ENCODE measurements at regions not wholly inside any gene's neighbourhood (a gene's known extent, or its start where the extent isn't known, plus 50 kb on each side); places are given as distances from the start of the nearest gene placed in this dataset.

DNA sequence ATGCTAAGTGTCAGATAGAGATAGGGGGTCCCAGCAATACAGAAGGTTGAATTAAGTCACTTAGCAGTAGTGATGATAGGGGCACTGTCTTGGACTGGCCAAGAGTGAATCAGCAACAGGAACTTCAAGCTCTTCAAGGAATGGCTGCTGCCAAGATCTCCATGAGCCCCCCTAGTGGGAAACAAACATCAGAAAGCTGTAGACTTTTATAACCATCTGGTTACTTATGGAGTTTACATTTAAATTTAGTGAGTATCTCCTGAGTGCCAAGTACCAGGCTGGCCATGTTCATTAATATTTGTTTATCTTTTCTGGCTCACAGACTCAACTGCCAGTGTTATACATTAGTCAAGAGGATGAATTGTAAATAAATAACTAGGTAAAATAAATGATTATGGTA is 327.3 kb downstream of the TTLL7 start:
- no peak for TF ChIP-seq POLR2A (IDR thresholded peaks at IDR 0.05)
- TF ChIP-seq, protein P1, sequence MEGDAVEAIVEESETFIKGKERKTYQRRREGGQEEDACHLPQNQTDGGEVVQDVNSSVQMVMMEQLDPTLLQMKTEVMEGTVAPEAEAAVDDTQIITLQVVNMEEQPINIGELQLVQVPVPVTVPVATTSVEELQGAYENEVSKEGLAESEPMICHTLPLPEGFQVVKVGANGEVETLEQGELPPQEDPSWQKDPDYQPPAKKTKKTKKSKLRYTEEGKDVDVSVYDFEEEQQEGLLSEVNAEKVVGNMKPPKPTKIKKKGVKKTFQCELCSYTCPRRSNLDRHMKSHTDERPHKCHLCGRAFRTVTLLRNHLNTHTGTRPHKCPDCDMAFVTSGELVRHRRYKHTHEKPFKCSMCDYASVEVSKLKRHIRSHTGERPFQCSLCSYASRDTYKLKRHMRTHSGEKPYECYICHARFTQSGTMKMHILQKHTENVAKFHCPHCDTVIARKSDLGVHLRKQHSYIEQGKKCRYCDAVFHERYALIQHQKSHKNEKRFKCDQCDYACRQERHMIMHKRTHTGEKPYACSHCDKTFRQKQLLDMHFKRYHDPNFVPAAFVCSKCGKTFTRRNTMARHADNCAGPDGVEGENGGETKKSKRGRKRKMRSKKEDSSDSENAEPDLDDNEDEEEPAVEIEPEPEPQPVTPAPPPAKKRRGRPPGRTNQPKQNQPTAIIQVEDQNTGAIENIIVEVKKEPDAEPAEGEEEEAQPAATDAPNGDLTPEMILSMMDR (IDR thresholded peaks at IDR 0.05) = no peak
- no peak for TF ChIP-seq EP300 (IDR thresholded peaks at IDR 0.05)
